IMR-90 (cell line): ENCODE measurements at regions not wholly inside any gene's neighbourhood (a gene's known extent, or its start where the extent isn't known, plus 50 kb on each side); places are given as distances from the start of the nearest gene placed in this dataset.

ENCODE experiments used
- ATAC-seq: fragments of 200-7000 bp; cut with Tn5 transposase; 2 replicates; pipeline ENCODE4 v1.9.1; 2020; ENCODE audit warnings: low read depth, mild to moderate bottlenecking, moderate library complexity
- BruUV-seq: library from RNA; stranded (reverse); fragments of 400-500 nt; replicated peaks from 2 replicates; lab custom pipeline; 2021; lab: Mats Ljungman, UMichigan
- CTCF ChIA-PET: fragments of 300-600 bp; formaldehyde crosslinking; extraction: SDS; loops from one replicate; lab custom pipeline; 2021; ENCODE audit warnings: antibody characterized with exemption; lab: Yijun Ruan, JAX
- POLR2A ChIA-PET: fragments of 300-600 bp; sonication (Branson Sonifier 250); formaldehyde crosslinking; loops from one replicate; lab custom pipeline; 2022; ENCODE audit warnings: antibody characterized with exemption; ENCODE audit not compliant: unreplicated experiment; lab: Charles Lee
- DNase-seq: peaks from one replicate; pipeline ENCODE4 v3.0.0; 2013
- H2AFZ ChIP-seq: replicated peaks from 2 replicates; pipeline ENCODE3; 2013; ENCODE audit warnings: low read length, mild to moderate bottlenecking; ENCODE audit not compliant: poor library complexity
- H2AK5ac ChIP-seq: 2 replicates; pipeline ENCODE4 v1.6.1; 2013; ENCODE audit warnings: low read depth, low read length, inconsistent platforms
- H2AK9ac ChIP-seq: replicated peaks from 2 replicates; pipeline ENCODE3; 2013; ENCODE audit warnings: mild to moderate bottlenecking, low read depth, low read length, moderate library complexity; ENCODE audit not compliant: poor library complexity
- H2BK120ac ChIP-seq: 2 replicates; pipeline ENCODE4 v1.6.1; 2013; ENCODE audit warnings: low read depth, low read length, inconsistent platforms
- H2BK15ac ChIP-seq: 3 replicates; pipeline ENCODE4 v1.6.1; 2013; ENCODE audit warnings: low read depth, low read length, inconsistent platforms
- H2BK20ac ChIP-seq: 2 replicates; pipeline ENCODE4 v1.6.1; 2013; ENCODE audit warnings: low read depth, mild to moderate bottlenecking, inconsistent platforms, low read length, moderate library complexity
- H2BK5ac ChIP-seq: 2 replicates; pipeline ENCODE4 v1.6.1; 2013; ENCODE audit warnings: mild to moderate bottlenecking, low read depth, low read length, inconsistent platforms; ENCODE audit not compliant: poor library complexity, severe bottlenecking
- H3K14ac ChIP-seq: replicated peaks from 2 replicates; pipeline ENCODE4 v1.6.1; 2013; ENCODE audit warnings: low read depth, low read length, inconsistent platforms
- H3K18ac ChIP-seq: 2 replicates; pipeline ENCODE4 v1.6.1; 2013; ENCODE audit warnings: low read depth, low read length, control low read depth
- H3K23ac ChIP-seq: 2 replicates; pipeline ENCODE4 v1.6.1; 2013; ENCODE audit warnings: low read depth, low read length, inconsistent platforms
- H3K27ac ChIP-seq: 2 replicates; pipeline ENCODE4 v1.5.1; 2013; ENCODE audit warnings: mild to moderate bottlenecking, control low read depth, low read length; ENCODE audit not compliant: insufficient read depth
- H3K27me3 ChIP-seq: 2 replicates; pipeline ENCODE4 v1.6.1; 2013; ENCODE audit warnings: low read length; ENCODE audit not compliant: control insufficient read depth, insufficient read depth
- H3K36me3 ChIP-seq: 2 replicates; pipeline ENCODE4 v1.6.1; 2013; ENCODE audit warnings: low read length, mixed read lengths; ENCODE audit not compliant: control insufficient read depth, insufficient read depth
- H3K4ac ChIP-seq: 2 replicates; pipeline ENCODE4 v1.6.1; 2013; ENCODE audit warnings: low read depth, low read length, inconsistent platforms
- H3K4me1 ChIP-seq: 2 replicates; pipeline ENCODE4 v1.6.1; 2013; ENCODE audit warnings: low read length, mixed read lengths; ENCODE audit not compliant: control insufficient read depth, insufficient read depth
- H3K4me2 ChIP-seq: 2 replicates; pipeline ENCODE4 v1.6.1; 2013; ENCODE audit warnings: low read depth, mild to moderate bottlenecking, control low read depth, low read length, moderate library complexity
- H3K4me3 ChIP-seq: 2 replicates; pipeline ENCODE4 v1.5.1; 2013; ENCODE audit warnings: low read depth, mild to moderate bottlenecking, control low read depth, low read length, moderate library complexity; ENCODE audit not compliant: insufficient read depth
- H3K56ac ChIP-seq: 2 replicates; pipeline ENCODE4 v1.6.1; 2013; ENCODE audit warnings: low read length, inconsistent platforms; ENCODE audit not compliant: insufficient read depth; ENCODE audit errors: extremely low read depth
- H3K79me1 ChIP-seq, 2 experiments: 2 replicates each; pipeline ENCODE4 v1.6.1; 2013; ENCODE audit warnings: low read length in 2 of 2, inconsistent platforms in 1 of 2, low read depth in 1 of 2
- H3K9ac ChIP-seq: 2 replicates; pipeline ENCODE4 v1.6.1; 2013; ENCODE audit warnings: low read depth, low read length, control low read depth
- H3K9me1 ChIP-seq: 2 replicates; pipeline ENCODE4 v1.6.1; 2013; ENCODE audit warnings: low read length, inconsistent platforms; ENCODE audit not compliant: insufficient read depth
- H3K9me3 ChIP-seq: 2 replicates; pipeline ENCODE4 v1.6.1; 2013; ENCODE audit warnings: low read length; ENCODE audit not compliant: control insufficient read depth, insufficient read depth
- H4K20me1 ChIP-seq: 2 replicates; pipeline ENCODE4 v1.6.1; 2013; ENCODE audit warnings: low read length, inconsistent platforms; ENCODE audit not compliant: insufficient read depth
- H4K5ac ChIP-seq: 2 replicates; pipeline ENCODE4 v1.6.1; 2013; ENCODE audit warnings: mild to moderate bottlenecking, low read depth, low read length, control low read depth
- H4K8ac ChIP-seq, 2 experiments: 2 replicates each; pipeline ENCODE4 v1.6.1; 2013; ENCODE audit warnings: low read depth in 2 of 2, low read length in 2 of 2, control low read depth in 1 of 2, inconsistent platforms in 1 of 2
- H4K91ac ChIP-seq: 2 replicates; pipeline ENCODE4 v1.6.1; 2013; ENCODE audit warnings: low read depth, low read length, inconsistent platforms; ENCODE audit not compliant: insufficient read depth
- BHLHE40 ChIP-seq: fragments of 150-350 bp; IDR thresholded peaks from 2 replicates; pipeline ENCODE4 v1.6.1; 2016; ENCODE audit warnings: mild to moderate bottlenecking, low read depth, low read length
- CEBPB ChIP-seq: IDR thresholded peaks from 2 replicates; pipeline ENCODE4 v1.6.1; 2012; ENCODE audit warnings: low read depth, low read length, improper control_type of control experiment
- CHD1 ChIP-seq: IDR thresholded peaks from 2 replicates; pipeline ENCODE4 v1.6.1; 2012; ENCODE audit warnings: low read depth, low read length, improper control_type of control experiment
- CTCF ChIP-seq: conservative IDR thresholded peaks from 2 replicates; pipeline ENCODE4 v1.5.1; 2012; ENCODE audit warnings: mild to moderate bottlenecking, low read depth, low read length, improper control_type of control experiment
- ELK1 ChIP-seq: fragments of 150-350 bp; IDR thresholded peaks from 2 replicates; pipeline ENCODE4 v1.6.1; 2016; ENCODE audit warnings: low read depth, mild to moderate bottlenecking, low read length, moderate library complexity, borderline replicate concordance
- FOS ChIP-seq: fragments of 150-350 bp; IDR thresholded peaks from 2 replicates; pipeline ENCODE4 v1.6.1; 2016; ENCODE audit warnings: low read depth, low read length
- MAFK ChIP-seq: IDR thresholded peaks from 2 replicates; pipeline ENCODE4 v1.6.1; 2012; ENCODE audit warnings: low read depth, low read length, improper control_type of control experiment
- MAZ ChIP-seq: IDR thresholded peaks from 2 replicates; pipeline ENCODE4 v1.6.1; 2012; ENCODE audit warnings: low read depth, mild to moderate bottlenecking, low read length, improper control_type of control experiment, moderate library complexity, borderline replicate concordance
- MXI1 ChIP-seq: IDR thresholded peaks from 2 replicates; pipeline ENCODE4 v1.6.1; 2012; ENCODE audit warnings: low read depth, mild to moderate bottlenecking, low read length, moderate library complexity, borderline replicate concordance
- NFE2L2 ChIP-seq: fragments of 150-350 bp; IDR thresholded peaks from 2 replicates; pipeline ENCODE4 v1.6.1; 2016; ENCODE audit warnings: low read depth, mild to moderate bottlenecking, low read length
- POLR2A ChIP-seq: IDR thresholded peaks from 2 replicates; pipeline ENCODE4 v1.6.1; 2012; ENCODE audit warnings: mild to moderate bottlenecking, low read depth, low read length
- RAD21 ChIP-seq: IDR thresholded peaks from 2 replicates; pipeline ENCODE4 v1.6.1; 2012; ENCODE audit warnings: low read length, improper control_type of control experiment
- RCOR1 ChIP-seq: IDR thresholded peaks from 2 replicates; pipeline ENCODE4 v1.6.1; 2012; ENCODE audit warnings: mild to moderate bottlenecking, low read length, improper control_type of control experiment; ENCODE audit not compliant: insufficient replicate concordance
- RFX5 ChIP-seq: IDR thresholded peaks from 2 replicates; pipeline ENCODE4 v1.8.0; 2012; ENCODE audit warnings: low read depth, mild to moderate bottlenecking, low read length, moderate library complexity
- SMC3 ChIP-seq: fragments of 150-350 bp; IDR thresholded peaks from 2 replicates; pipeline ENCODE4 v1.6.1; 2016; ENCODE audit warnings: low read depth, mild to moderate bottlenecking, antibody characterized with exemption, low read length, moderate library complexity
- USF2 ChIP-seq: fragments of 150-350 bp; IDR thresholded peaks from 2 replicates; pipeline ENCODE4 v1.6.1; 2017; ENCODE audit warnings: mild to moderate bottlenecking, antibody characterized with exemption, low read length, low read depth
- dilution Hi-C: fragments of 300-500 bp; cut with HindIII; formaldehyde crosslinking; loops from one replicate; pipeline ENCODE4 v1.14.3; 2018; ENCODE audit warnings: low sequenced_read_pairs; ENCODE audit not compliant: unreplicated experiment
- in situ Hi-C: fragments of 300-500 bp; cut with MboI; formaldehyde crosslinking; loops from 3 replicates; pipeline ENCODE4 v1.14.3; 2019; ENCODE audit warnings: low sequenced_read_pairs, inconsistent platforms, mixed read lengths
- intact Hi-C: fragments of 100-400 bp; cut with micrococcal nuclease; formaldehyde crosslinking; loops from 2 replicates; pipeline ENCODE4 v1.10.0; 2022

GRCh38 chr13:61170856-61171255 is 244.8 kb downstream of the PCDH20 start:
- dilution Hi-C loops (no loop called here), in situ Hi-C loops (no loop called here), intact Hi-C loops (no loop called here)
- no peaks in the 10 kb centered on the region for H3K36me3 ChIP-seq
- no peak overlapping the region for H2BK120ac ChIP-seq
- no peak overlapping the region for H3K14ac ChIP-seq
- TF ChIP-seq CHD1 (no peak), MAFK (no peak), CEBPB (no peak), ELK1 (no peak), RFX5 (no peak), RCOR1 (no peak), RAD21 (no peak), USF2 (no peak), MAZ (no peak), SMC3 (no peak), CTCF (no peak), MXI1 (no peak), NFE2L2 (no peak), BHLHE40 (no peak), POLR2A (no peak), FOS (no peak)
- H3K27me3 ChIP-seq = no peaks in the 10 kb centered on the region
- no peak overlapping the region for H2AFZ ChIP-seq
- ATAC-seq (no peak), DNase-seq (no peak)
- no peaks in the 10 kb centered on the region for H3K79me1 ChIP-seq
- ChIA-PET POLR2A (no interaction called here), CTCF (no interaction called here)
- H2AK5ac ChIP-seq = no peak overlapping the region
- H2BK5ac ChIP-seq = no peak overlapping the region
- no peak overlapping the region for H3K9ac ChIP-seq
- H4K20me1 ChIP-seq = no peaks in the 10 kb centered on the region
- no peak overlapping the region for H3K56ac ChIP-seq
- no peak overlapping the region for H4K5ac ChIP-seq
- H2BK15ac ChIP-seq = no peak overlapping the region
- no peak overlapping the region for H2AK9ac ChIP-seq
- no peaks in the 10 kb centered on the region for H3K4me1 ChIP-seq
- H3K4me2 ChIP-seq = no peak overlapping the region
- H3K18ac ChIP-seq = no peak overlapping the region
- no peak overlapping the region for H4K91ac ChIP-seq
- H2BK20ac ChIP-seq = no peak overlapping the region
- H3K23ac ChIP-seq = no peak overlapping the region
- no TSS peak for BruUV-seq
- 0 out of 2 replicates have a peak, but pooled peaks cover 2% of the 10 kb centered on the region for H3K9me3 ChIP-seq
- H3K4ac ChIP-seq = no peak overlapping the region
- no peak overlapping the region for H3K4me3 ChIP-seq
- H3K27ac ChIP-seq = no peak overlapping the region
- H4K8ac ChIP-seq = no peak overlapping the region
- no peaks in the 10 kb centered on the region for H3K9me1 ChIP-seq
